GM18909 (cell line): ENCODE measurements at regions not wholly inside any gene's neighbourhood (a gene's known extent, or its start where the extent isn't known, plus 50 kb on each side); places are given as distances from the start of the nearest gene placed in this dataset.
A peak's percentile ranks its signal among the peaks of the same experiment; 100 is the strongest.

Source experiments
- ATAC-seq: cut with Tn5 transposase; IDR thresholded peaks from one replicate; pipeline ENCODE4 v1.9.1; 2021; ENCODE audit warnings: mild to moderate bottlenecking; ENCODE audit not compliant: unreplicated experiment, poor library complexity

DNA sequence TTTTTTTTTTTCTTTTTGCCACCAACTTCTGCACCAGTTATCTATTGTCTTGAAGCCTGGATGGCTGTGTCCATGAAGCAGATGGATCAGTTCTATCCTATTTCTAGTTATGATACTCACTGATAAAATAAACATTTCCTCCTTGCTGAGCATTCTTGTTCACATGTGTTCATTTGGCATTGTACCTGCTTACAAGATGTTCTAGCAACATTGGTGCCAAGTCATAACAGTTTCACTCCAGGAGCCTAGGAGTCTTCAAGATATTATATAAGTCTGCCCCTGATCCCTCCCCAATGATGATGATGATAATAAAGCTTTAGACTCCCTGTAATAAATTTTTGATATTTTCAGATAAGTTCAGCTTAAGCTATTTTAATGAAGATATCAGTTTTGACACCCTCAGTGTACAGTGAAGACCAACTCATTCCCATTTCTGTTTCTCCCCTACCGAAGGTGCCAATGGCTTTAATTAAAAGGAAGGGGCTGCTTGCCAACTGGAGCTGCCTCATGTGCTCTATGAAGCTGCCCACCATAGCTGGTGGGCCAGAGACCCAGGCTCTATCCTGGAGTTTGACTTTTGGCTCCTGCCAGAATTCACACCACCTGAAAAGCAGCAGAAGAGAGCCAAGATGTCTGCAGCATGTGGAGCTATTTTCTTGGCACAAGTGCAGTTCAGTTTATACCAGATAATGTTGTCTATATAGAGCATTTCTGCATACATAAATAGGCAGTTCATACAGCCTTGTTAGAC is 265.4 kb upstream of the TET2 start:
- ATAC-seq, result no peak

DNA sequence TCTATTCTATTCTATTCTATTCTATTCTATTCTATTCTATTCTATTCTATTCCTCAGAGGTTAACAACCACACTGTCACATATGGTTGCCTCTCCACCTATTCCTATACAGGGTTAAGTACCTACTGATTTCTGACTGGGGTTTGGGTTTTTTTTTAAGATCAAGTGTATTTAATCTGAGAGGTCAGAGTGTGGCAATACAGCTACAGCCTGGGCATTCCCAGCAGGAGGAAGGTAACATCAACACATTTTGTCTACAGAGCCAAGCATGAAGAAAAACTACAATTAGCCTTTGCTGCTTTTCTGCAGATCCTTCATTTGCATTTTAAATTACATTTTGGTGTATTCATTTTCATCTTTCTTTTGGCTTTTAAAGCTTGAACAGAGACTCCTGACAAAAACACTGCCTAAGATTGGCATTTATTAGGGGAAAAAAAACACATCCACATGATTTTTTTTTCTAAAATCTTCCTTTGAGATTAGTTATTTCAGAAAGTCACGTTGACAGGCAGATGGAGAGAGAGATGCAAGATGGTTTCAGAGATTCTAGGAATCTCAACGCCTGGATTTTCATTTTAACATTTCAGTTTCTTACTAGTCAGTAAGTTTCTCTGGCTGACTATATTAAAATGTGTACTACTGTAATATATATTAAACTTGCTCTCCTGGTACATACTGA is 255.9 kb upstream of the TET2 start:
- no peak for ATAC-seq

DNA sequence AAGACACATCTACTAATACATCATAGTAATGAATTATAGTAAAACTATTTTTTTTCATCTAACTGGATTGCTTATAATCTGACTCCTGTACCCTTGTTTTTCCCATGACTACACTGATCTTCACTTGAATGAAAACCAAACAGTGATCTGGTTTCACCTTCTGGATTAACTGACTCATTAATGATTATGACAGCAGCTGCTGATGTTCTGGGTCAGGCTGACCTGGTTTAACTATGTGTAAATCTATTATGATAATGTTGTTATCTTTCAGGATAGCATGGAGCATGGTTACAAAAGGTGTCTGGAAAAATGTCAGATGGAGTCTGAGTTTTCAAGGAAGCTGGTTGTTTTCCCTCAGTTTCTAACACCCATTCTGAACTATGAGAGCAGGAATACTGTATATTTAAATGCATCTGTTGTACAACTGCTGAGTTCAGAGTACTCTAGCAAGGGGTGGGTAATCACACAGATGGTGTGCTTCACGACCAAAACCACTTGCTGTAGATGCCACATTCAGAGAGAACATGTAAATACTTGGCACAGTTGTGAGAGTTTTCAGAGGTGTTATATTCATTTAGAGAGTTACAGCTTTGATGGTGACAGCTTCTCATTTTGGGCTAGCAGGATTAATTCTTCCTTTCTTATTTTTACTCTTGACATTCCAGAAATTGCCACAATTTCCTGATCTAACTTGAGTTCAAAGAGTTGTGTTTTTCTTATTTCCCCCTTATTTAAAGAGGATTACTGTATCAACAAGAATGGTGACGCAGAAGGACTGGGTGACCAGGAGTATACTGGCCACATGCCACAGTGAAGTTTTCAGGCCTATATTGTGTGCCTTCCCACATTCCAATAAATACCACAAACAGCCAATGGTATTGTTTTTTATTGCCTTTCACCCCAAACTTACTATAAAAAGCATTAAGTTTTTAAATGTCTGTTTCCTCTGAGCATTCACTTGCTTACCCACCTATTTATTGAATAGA is 249.7 kb upstream of the TET2 start:
- ATAC-seq, result peak; percentile 79

DNA sequence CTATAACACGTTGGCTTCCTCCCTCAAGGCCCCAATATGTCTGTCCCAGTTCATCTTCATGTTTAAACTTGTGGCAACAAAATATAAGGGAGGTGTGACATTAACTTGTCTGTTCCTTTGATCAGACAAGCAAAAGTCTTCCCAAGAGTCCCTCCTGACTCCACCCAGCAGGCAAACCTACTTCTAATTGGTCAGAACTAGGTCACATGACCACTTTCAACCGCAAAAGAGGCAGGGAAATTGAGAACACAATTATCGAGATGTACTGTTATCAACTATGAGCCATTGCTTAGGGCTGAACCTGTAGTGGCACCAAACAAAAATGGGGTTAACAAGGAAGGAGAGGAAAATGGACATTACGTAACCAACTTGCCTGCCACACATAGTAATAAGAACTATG is 246.8 kb upstream of the TET2 start:
- ATAC-seq, result no peak

DNA sequence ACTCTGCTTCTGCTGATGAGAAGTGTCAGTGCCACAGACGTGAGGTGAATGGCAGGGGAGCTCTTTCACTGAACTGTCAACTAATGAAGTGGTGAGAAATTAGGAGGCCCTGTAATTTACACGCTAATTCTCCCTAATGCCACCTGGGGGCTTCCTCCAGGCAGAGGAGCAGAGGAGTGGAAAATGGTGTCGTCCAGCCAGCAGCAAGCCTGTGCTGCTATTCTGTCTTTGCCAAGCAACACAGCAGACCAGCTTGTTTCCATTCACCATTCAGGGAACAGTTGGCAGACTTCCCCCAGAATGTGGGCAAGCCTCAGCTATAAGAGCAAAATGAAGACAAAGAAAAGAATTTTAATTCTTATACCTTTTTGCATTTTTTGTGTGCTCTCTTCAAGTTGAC is 245.2 kb upstream of the TET2 start:
- no peak for ATAC-seq

DNA sequence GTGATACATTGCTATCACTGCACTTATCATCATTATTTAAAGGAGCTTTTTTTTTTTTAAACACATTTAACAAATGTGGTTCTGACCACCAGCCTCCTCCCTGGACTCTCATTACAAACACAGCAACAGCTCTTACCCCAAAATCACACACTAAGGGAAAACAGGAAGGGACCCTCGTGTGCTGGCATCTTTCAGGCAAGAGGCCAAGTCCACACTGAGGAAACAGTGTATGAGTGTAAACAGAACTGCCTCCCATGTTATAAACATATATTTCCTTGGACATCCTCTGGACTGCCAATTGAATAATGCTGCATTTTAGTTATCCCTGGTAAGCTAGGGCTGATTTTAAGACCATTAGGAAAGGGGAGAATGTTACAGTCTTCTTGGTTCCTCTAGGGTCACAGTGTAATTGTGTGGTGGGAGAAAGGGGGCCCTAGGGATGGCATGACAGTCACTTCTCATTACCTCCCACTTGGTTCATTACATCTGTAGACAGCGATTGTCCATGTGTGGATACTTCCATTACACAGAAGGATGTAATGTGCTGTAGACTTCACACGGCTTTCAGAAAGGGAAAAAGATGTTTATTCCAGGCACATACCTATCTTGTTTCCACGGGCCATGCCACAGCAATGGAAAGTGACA is 244.6 kb upstream of the TET2 start:
- ATAC-seq, result no peak

DNA sequence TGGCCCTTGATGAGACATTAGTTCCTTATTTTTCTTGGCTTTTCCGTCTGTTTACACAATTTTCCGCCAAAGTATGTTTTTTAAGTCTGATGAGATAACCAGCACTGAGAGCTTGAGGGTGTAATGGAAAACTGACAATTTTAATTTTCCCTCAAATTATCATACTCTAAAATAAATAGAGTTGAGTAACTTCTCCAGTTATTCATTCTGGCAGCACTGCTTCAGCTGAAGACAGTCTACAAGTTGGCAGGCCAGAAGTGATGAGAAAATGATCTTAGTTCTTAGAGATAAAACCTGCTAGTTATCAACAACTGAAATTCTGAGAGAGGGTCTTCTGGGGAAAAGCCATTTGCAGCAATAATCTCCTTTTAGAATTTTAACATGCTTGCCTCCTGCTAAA is 241.6 kb upstream of the TET2 start:
- no peak for ATAC-seq

DNA sequence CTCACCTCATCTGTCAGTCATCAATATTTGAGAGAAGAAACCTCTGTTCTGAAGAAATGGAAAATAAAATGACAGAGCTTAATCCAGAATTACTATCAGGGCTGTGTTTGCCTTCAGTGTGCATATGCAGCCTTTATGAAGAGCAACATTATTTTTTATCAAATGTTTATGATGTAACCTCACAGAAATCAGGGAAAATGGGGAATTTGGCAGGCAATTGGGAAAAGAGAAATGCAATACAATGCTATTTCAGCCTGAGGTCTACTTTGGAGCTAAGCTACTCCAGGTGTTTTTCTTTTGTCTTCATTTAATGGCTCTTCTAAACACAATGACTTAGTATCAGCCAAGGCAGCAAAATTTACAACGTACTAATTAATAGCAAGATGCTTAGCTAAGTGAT is 241.1 kb upstream of the TET2 start:
- no peak for ATAC-seq

DNA sequence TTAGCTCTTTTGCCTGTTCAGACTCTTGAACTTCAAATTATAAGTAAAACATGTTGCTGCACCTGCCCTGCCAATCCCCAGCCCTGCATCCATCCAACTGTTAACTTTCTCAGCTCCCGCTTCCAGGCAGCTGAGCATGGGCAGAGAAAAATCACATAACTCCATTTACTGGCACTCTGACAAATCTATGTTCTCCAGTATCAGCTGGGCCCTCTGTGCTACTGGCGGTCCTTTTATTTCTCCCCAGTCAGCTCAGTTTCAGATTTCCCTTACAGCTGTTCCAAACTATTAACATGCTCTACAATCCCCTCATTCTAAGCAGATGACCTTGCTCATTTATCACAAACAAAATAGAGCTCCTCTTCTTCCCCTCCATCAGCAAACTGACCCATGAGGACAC is 240.4 kb upstream of the TET2 start:
- ATAC-seq, result no peak

DNA sequence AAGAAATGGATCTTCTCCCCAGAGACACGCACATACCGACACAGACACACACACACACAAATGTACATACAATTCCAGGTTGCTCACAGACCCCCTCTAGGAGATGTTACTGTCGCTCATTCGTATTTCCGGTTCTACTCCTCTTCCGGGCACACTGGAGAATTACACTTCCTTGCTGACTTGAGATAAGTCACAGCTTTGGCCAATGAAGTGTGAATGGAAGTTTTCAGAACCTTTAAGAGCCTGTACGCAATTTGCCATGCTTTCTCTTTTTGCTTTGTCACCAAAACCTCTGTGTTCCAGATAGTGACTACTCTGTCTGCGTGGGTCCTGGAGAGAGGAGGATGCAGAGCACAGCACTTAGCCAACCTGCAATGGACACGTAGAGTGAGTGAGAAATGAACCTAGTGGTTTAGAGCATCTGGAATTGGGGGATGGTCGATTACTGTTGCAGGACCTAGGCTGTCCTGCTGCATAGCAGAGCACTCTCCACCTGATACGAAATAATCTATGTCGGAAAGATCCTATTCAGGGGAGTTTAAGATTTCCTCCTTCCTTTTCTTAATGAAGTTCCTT is 239.5 kb upstream of the TET2 start:
- no peak for ATAC-seq

DNA sequence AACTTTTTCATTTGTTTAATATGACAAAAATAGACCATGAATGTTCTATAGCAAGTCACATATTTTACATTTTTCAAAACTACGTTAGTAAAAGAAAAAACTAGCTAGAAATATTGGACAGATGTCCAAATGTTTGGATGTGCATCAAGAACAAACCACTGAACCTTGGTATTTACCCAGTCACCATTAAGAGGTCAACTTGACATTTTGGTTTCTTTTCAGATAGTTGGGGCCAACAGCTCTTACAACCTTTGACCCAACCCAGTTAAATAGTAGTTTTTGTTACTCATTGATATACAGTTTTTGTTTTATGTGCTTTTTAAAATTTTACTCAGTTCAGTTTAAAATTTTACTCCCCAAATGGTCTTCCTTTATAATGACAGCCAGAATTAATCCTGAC is 238.7 kb upstream of the TET2 start:
- ATAC-seq, result no peak

DNA sequence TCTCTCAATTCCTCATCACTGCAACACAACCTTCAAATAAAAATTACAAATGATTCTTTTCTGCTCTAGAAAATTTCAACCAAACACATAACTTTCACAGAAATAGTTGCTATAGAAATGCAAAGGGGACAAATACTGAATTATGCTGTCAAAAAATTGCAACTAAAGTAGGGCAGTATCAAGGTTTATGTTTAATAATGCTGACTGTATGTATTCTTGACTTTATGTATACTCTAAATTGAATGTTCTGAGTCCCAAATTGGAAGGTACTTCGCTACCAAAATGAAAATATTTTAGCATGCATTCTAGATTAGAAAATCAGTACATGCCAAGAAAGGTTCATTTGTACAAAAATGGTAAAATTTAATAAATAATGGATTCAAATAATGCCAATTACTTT is 237.3 kb upstream of the TET2 start:
- ATAC-seq, result no peak

DNA sequence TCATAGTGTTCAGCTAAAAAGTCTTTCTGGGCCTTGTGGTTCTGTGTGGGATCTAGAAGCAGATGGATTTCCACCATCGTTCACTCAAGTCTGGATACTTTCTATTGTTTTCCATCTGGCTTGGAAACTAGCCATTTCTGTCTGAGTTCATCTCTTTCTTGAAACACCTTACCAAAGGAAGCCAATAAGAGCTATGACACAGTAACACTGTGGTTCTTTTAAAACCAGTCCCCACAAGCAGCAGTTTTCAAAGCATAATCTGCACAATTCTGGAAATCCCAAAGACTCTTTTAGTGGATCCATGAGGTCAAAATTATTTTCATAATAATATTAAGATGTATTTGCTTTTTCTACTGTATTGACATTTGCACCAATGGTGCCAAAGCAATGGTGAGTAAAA is 234.2 kb upstream of the TET2 start:
- ATAC-seq, result no peak

DNA sequence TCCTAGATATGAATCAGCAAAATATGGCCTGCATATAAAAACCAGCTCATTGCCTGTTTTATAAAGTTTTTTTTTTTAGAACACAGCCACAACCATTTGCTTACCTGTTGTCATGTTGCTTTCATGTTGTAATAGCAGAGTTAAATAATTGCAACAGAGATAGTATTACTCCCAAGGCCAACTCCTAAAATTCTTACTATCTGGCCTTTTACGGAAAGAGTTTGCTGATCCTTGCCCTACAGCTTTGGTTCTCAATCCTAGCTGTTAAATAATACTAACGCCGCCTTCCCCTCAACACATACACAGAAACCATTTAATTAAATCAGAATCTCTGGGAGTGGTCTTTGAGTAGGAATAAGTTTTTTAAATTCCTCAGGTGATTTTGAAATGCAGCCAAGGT is 231.3 kb upstream of the TET2 start:
- no peak for ATAC-seq

DNA sequence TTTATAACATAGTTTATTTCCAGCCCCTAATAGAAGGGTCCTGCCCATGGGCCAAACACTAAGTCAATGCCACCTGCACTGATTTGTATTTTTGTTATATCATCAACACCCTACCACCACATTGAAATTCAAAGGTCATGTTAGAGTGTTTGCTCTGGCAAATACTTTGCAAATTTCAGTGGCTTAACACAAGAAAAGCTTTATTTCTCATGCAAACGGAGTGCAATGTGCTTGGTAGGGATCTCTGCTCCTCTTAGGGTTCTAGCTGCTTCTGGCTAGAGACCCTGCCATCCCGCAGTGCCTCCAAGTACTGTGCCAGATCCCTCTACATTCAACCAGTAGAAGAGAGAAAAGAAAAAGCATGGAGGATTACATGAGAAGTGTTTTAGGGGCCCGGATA is 230.8 kb upstream of the TET2 start:
- ATAC-seq, result no peak

DNA sequence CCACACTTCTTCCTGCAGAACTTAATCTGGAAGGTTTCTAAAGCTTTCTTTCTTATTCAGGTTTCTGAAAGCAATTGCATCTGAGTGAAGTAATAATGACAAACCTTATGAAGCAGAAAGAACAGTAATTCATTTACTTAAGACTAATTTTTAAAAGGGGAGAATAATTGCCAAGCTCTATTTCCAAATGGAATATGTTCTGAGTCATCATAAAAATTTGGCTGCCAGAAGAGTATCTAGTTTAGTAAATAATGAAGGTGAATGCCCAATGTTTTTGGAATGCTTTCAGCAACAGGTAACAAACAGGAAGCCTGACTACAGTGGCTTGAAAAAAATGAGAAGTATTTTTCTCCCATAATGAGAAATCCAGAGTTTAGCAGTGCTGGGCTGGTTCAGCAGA is 227.3 kb upstream of the TET2 start:
- no peak for ATAC-seq

DNA sequence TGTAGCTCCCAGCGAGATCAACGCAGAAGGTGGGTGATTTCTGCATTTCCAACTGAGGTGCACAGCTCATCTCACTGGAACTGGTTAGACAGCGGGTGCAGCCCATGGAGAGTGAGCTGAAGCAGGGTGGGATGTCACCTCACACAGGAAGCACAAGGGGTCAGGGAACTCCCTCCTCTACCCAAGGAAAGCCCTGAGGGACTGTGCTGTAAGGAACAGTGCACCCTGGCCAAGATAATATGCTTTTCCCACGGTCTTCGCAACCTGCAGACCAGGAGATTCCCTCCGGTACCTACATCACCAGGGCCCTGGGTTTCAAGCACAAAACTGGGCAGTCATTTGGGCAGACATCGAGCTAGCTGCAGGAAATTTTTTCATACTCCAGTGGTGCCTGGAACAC is 216.4 kb upstream of the TET2 start:
- ATAC-seq, result peak; percentile 11

DNA sequence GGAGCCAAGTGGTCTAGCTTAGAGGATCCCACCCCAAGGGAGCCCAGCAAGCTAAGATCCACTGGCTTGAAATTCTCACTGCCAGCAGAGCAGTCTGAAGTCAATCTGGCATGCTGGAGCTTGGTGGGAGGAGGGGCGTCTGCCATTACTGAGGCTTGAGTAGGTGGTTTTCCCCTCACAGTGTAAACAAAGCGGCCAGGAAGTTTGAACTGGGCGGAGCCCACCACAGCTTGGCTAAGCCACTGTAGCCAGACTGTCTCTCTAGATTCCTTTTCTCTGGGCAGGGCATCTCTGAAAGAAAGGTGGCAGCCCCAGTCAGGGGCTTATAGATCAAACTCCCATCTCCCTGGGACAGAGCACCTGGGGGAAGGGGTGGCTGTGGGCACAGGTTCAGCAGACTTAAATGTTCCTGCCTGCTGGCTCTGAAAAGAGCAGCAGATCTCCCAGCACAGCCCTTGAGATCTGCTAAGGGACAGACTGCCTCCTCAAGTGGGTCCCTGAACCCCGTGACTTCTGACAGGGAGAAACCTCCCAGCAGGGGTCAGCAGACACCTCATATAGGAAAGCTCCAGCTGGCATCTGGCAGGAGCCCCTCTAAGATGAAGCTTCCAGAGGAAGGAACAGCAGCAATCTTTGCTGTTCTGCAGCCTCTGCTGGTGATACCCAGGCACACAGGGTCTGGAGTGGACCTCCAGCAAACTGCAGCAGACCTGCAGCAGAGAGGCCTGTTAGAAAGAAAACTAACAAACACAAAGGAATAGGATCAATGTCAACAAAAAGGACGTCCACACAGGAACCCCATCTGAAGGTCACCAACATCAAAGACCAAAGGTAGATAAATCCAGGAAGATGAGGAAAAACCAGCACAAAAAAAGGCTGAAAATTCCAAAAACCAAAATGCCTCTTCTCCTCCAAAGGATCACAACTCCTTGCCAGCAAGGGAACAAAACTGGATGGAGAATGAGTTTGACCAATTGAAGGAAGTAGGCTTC is 215.6 kb upstream of the TET2 start:
- peak; percentile 86 for ATAC-seq

DNA sequence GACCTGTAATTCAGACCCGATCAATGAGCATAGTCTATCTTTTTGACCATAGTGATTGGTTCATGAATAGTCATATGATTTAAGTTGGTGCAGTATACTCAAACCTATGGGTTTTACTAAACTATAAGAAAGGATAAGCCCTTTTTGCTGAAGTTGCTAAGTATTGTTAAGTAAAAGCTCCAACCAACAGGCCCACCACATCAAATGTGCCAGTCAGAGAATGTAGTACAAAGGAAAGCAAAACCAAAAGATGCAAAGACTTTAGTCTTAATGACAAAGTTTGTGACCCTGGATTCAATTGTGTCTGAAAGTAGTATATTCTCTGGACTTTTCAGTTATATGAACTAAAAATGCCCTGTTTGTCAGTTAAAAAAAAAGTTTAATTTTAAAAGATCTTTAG is 208.1 kb upstream of the TET2 start:
- ATAC-seq, result no peak
